ENCODE measurements at regions not wholly inside any gene's neighbourhood (a gene's known extent, or its start where the extent isn't known, plus 50 kb on each side); places are given as distances from the start of the nearest gene placed in this dataset.

GRCh38 chr18:72063001-72063400, 481.1 kb downstream of the CBLN2 start:
- DNase-seq, result no peak

DNA sequence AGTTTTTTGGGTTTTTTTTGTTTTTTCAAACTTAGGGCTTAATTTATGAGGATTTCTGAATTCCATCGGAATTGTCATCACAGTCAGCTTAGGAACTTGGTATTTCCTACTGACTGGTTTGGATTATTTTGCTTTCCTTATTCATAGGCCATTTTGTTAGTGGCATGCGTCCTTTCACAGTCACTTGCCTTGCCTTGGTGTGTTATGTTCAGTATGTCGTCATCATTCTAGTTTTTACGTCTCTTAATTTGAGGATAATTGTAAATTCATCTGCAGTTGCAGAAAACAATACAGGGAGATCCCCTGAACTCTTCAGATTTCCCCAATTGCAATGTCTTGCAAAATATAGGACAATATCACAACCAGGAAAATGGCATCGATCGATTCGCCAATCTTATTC, 485.3 kb downstream of the CBLN2 start:
- no peak for DNase-seq

GRCh38 chr18:72056171-72056570, 488.0 kb downstream of the CBLN2 start:
- no peak for DNase-seq

DNA sequence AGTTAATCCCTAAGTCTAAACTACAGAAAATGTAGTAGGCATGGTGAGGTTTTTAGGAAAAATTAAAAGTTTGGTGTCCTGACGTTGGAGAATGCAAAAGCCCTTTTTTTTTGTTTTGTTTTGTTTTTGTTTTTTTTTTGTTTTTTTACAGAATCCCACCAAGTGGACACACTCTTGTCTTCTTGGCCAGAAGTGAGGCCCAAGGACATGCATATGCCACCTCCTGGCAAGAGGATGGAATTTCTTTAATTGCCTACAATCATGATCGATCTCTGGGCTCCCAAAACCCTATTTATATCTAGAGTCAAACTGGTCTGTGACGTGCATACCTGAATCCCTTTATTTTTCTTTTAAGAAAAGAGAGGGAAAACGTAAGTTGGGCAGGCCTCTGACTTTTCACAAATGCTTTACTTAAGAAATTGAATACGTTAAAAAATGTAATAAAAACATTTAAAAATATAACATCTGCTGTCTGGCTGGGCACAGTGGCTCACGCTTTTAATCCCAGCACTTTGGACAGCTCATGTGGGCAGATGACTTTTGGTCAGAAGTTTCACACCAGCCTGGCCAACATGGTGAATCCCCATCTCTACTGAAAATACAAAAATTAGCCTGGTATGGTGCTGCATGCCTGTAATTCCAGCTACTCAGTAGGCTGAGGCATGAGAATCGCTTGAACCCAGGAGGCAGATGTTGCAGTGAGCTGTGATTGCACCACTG, 502.7 kb downstream of the CBLN2 start:
- no peak for DNase-seq

GRCh38 chr18:72013427-72013850, 530.7 kb downstream of the CBLN2 start:
- DNase-seq, result no peak

- no peak for DNase-seq
Measured at GRCh38 chr18:71998547-71999097, 545.5 kb downstream of the CBLN2 start.

DNA sequence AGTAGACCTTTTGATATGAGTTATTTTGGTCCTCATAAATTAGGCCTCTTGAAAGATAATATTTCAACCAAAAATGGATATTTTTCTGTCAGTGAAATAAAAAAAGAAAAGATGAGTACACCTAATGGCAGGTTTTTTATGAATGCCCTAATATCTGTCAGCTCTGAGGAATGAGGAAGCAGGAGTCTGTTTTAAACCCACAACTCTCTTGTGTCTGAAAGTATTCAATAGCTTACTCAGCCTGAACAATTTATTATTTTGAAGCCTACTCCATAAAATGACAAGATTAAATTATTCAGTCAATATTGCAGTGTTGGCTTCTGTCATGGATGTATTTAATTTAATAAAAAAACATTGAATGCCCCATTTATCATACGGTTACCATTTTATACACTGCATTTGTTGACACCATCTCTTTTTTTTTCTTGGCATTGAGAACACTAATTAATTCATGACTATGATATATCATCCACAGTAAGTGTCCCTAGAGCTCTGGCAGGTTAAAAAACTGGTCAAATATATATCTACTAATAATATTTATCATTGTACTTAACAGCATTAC, 548.2 kb downstream of the CBLN2 start:
- no peak for DNase-seq

- DNase-seq, result no peak
Measured at GRCh38 chr18:71994273-71994672, 549.9 kb downstream of the CBLN2 start.

DNA sequence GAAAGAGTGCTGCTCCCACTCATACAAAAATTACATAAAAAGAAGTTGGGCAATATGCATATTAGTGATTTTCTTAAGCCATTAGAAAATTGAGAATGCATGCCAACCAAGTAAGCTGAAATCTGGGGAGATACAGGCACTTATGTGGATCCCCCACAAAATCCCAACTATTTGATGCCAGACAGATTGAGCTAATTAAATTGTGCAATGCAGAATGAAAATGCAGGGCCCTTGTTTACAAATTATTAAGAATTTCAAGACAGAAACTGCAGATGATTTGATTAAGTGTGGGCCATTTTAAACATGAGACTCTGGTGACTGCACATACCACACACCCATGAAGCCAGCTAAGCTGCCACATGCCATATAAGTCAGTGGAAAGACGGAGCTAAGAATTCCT, 554.5 kb downstream of the CBLN2 start:
- no peak for DNase-seq

DNA sequence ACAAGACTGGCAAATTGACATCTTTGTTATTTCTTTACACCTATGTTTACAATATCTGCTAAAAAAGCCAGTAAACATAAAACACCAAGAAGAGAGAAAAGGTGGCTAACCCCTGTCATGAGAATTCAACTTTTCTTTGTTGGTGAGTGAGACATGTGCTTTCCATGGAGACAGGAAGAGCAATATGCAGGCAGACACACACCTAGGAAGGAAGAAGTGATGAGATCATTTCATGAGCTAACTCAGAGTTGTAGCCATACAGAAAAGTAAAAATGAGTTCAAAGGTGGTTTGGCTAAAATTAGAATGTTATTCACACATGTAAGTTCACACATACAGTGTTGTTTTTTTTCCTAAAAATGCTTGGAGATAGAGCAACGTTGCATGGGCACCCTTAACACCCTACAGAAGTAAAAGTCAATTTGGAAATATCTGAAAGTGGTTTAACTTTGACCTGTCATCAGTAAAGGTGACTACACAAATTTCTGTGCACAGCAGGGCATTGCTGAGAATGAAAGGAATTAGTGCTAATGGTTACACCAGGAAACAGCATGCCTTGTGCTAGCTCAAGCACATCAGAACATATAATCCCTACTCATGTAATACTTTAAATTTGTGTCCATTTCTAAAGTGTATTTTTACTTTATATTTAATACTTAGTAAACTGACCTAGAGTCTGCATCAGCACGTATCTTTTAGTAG, 557.6 kb downstream of the CBLN2 start:
- no peak for DNase-seq

DNA sequence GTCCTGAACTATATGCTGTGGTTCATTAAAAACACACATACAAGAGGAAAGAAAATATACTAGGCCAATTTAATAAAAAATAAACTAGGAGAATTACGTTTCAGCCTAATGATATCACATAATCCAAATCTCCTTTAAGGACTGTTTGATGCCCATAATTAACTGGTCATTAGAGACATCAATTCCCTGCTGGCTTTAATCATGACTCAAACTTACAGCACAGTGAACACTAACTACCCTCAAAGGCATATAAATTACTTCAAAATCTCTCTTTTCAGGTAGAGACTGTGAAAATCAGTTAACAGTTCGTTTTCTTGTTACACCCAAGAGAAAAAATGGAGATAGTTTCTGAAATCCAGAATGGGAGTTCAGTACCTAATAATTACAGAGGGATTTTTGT, 567.4 kb downstream of the CBLN2 start:
- no peak for DNase-seq

GRCh38 chr18:71966791-71967190, 577.4 kb downstream of the CBLN2 start:
- no peak for DNase-seq

- DNase-seq, result no peak
Measured at GRCh38 chr18:71958605-71959004, 585.5 kb downstream of the CBLN2 start.

DNA sequence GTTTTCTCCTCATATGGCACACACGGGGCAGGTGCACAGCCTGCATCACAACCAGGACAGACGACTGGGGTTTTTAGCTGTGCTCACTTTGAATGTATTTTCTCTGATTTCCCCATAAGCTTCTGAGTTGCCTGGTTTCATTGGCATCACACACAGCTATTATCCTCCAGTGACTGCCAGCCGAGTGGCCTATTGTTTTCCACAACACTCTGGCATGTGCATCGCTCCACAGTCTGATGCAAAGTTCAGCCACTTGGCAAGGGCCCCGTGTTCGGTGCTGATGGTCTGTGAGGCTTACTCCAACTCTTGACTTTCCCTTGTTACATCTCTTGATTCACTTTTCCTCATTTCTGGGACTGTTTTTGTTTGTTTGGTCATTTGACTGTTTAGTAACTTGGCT, 593.1 kb downstream of the CBLN2 start:
- DNase-seq, result no peak

GRCh38 chr18:71942433-71942832, 601.7 kb downstream of the CBLN2 start:
- DNase-seq, result no peak

- no peak for DNase-seq
Measured at GRCh38 chr18:71939483-71939882, 604.7 kb downstream of the CBLN2 start.

GRCh38 chr18:71936744-71937143, 607.4 kb downstream of the CBLN2 start:
- no peak for DNase-seq

DNA sequence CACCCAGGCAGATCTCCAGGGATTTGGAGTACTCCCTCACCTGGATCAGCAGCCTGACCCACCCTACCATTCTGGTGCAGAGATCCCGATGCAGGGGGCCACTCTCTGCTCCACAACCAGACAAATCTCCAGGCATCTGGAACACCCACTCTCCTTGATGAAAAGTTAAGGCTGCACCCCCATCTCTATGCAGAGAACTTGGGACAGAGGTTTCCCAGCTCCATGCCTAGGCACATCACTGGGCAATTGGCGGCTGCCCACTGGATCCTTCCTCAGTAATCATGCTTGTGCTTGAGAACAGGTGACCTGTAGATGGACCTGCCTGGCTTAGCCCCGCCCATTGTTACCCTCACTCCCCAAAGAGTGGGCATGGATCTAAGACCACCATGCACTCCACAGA, 624.9 kb downstream of the CBLN2 start:
- DNase-seq, result no peak

- DNase-seq, result no peak
Measured at GRCh38 chr18:71913641-71914040, 630.5 kb downstream of the CBLN2 start.

- no peak for DNase-seq
Measured at GRCh38 chr18:71902482-71902881, 641.7 kb downstream of the CBLN2 start.

DNA sequence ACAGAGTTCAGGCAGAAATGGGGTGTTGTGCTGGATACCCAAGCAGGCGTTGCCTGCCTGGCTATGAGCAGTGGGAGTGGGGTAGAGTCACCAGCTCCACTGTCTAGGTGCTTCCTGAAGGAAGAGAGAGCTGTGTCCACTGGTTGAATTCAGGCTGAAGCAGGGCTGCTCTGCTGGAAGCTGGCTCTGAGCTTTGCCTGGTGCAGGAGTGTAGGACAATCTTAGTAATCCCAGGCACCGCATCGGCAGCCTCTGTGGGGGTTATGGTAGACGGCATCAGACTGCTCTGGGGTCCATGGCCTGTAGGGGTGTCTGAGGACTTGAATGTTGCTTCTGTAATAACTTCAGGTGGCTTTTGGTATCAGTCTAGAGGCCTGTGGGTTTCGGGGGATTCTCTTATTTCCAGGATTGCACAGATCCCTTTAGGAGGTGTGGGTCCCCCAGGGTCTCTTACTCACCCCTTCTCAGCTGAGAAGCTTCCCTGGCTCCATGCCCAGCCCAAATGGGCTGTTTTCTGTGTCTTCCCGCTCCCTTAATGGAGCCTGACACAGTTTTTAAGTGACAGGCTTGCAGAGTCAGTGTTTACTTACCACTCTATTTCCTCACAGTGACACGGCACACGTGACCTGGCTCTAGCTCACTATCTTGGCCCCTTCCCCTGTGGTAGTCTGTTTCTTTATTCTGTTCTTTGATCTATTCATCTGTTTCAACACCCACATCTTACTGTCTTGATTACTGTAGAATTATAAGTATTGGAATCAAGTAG, 644.3 kb downstream of the CBLN2 start:
- no peak for DNase-seq

- no peak for DNase-seq
Measured at GRCh38 chr18:71899183-71899582, 645.0 kb downstream of the CBLN2 start.

GRCh38 chr18:71887509-71887908, 656.6 kb downstream of the CBLN2 start:
- no peak for DNase-seq
